K562 (cell line): ENCODE measurements at regions not wholly inside any gene's neighbourhood (a gene's known extent, or its start where the extent isn't known, plus 50 kb on each side); places are given as distances from the start of the nearest gene placed in this dataset.

Source experiments
- CEBPG ChIP-seq, 3 experiments: fragments of 200-800 bp in 1 of 3; sonication (Bioruptor generic) in 1 of 3; sonication (generic) in 1 of 3; formaldehyde crosslinking in 1 of 3; IDR thresholded peaks in 2 of 3; conservative IDR thresholded peaks in 1 of 3; 2 replicates each; pipeline versions ENCODE4 v1.6.1 to v1.8.0; 2016 to 2022; ENCODE audit warnings: missing compliant biosample characterization in 2 of 3, missing genetic modification characterization in 2 of 3, mild to moderate bottlenecking in 1 of 3, missing genetic modification reagents in 1 of 3
- MAX ChIP-seq: sonication (generic); formaldehyde crosslinking; IDR thresholded peaks from 2 replicates; pipeline ENCODE4 v1.9.0; 2022; ENCODE audit warnings: mild to moderate bottlenecking, missing genetic modification reagents
- POLR2A ChIP-seq: fragments of 450-650 bp; conservative IDR thresholded peaks from 2 replicates; pipeline ENCODE4 v1.6.1; 2016
- POU5F1 ChIP-seq: fragments of 150-350 bp; IDR thresholded peaks from 2 replicates; pipeline ENCODE4 v1.6.1; 2014; ENCODE audit warnings: borderline replicate concordance, low read length, low read depth, mild to moderate bottlenecking; ENCODE audit not compliant: partially characterized antibody
- YY1 ChIP-seq, 3 experiments: IDR thresholded peaks; 2 replicates each; pipeline ENCODE4 v1.6.1; 2011; ENCODE audit warnings: low read length in 2 of 3, mild to moderate bottlenecking in 2 of 3, moderate library complexity in 2 of 3, borderline replicate concordance in 1 of 3, control low read depth in 1 of 3, low read depth in 1 of 3; ENCODE audit not compliant: insufficient read depth in 3 of 3, insufficient replicate concordance in 2 of 3, control insufficient read depth in 1 of 3, insufficient read length in 1 of 3; ENCODE audit errors: extremely low read depth in 1 of 3
- ZNF57 ChIP-seq: fragments of 450-650 bp; formaldehyde crosslinking; IDR thresholded peaks from 2 replicates; pipeline ENCODE4 v1.4.0; 2020; ENCODE audit warnings: mild to moderate bottlenecking, moderate library complexity
- ZSCAN29 ChIP-seq: fragments of 450-650 bp; IDR thresholded peaks from 2 replicates; pipeline ENCODE4 v1.6.1; 2017
- TF ChIP-seq, protein P1 (sequence below), 3 experiments: IDR thresholded peaks in 2 of 3; conservative IDR thresholded peaks in 1 of 3; 2 replicates each; pipeline ENCODE4 v1.5.1; 2011 to 2012; ENCODE audit warnings: low read length in 3 of 3, mild to moderate bottlenecking in 3 of 3, control low read depth in 2 of 3, improper control_type of control experiment in 1 of 3, inconsistent platforms in 1 of 3, low read depth in 1 of 3, mixed read lengths in 1 of 3, moderate library complexity in 1 of 3; ENCODE audit not compliant: insufficient read depth in 2 of 3

- TF ChIP-seq, protein P1, sequence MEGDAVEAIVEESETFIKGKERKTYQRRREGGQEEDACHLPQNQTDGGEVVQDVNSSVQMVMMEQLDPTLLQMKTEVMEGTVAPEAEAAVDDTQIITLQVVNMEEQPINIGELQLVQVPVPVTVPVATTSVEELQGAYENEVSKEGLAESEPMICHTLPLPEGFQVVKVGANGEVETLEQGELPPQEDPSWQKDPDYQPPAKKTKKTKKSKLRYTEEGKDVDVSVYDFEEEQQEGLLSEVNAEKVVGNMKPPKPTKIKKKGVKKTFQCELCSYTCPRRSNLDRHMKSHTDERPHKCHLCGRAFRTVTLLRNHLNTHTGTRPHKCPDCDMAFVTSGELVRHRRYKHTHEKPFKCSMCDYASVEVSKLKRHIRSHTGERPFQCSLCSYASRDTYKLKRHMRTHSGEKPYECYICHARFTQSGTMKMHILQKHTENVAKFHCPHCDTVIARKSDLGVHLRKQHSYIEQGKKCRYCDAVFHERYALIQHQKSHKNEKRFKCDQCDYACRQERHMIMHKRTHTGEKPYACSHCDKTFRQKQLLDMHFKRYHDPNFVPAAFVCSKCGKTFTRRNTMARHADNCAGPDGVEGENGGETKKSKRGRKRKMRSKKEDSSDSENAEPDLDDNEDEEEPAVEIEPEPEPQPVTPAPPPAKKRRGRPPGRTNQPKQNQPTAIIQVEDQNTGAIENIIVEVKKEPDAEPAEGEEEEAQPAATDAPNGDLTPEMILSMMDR (IDR thresholded peaks at IDR 0.05 in 2 of 3, conservative IDR thresholded peaks at IDR 0.05 in 1 of 3; ENCODE audit: insufficient read depth in 2 of 3, low read depth in 1 of 3, low read length in 3 of 3), result no peak
- no peak for TF ChIP-seq ZSCAN29
- no peak for TF ChIP-seq YY1 (IDR thresholded peaks at IDR 0.05; ENCODE audit: borderline replicate concordance in 1 of 3, control insufficient read depth in 1 of 3, extremely low read depth in 1 of 3, insufficient read depth in 3 of 3, insufficient read length in 1 of 3, insufficient replicate concordance in 2 of 3, low read depth in 1 of 3, low read length in 2 of 3)
- no peak for TF ChIP-seq MAX (CRISPR knock-in tag)
- no peak for TF ChIP-seq POU5F1
- no peak for TF ChIP-seq POLR2A
- TF ChIP-seq ZNF57 (CRISPR knock-in tag), result no peak
- no peak for TF ChIP-seq CEBPG (CRISPR knock-in tag; IDR thresholded peaks at IDR 0.05)
- no peak for TF ChIP-seq CEBPG (tag; conservative IDR thresholded peaks at IDR 0.05 in 1 of 2, IDR thresholded peaks at IDR 0.05 in 1 of 2)
These were observed 79.6 kb downstream of the CPN2 start for GRCh38 chr3:194271460-194272035.
